ENCODE measurements at regions not wholly inside any gene's neighbourhood (a gene's known extent, or its start where the extent isn't known, plus 50 kb on each side); places are given as distances from the start of the nearest gene placed in this dataset.

- TF ChIP-seq CTCF (IDR thresholded peaks at IDR 0.05) = no peak
- TF ChIP-seq POLR2A (IDR thresholded peaks at IDR 0.05) = no peak
Observed at GRCh38 chr5:109936996-109937395, 247.3 kb downstream of the MAN2A1 start.

All from adrenal gland (tissue), 5 donors.